HuH-7 (cell line): ENCODE measurements at regions not wholly inside any gene's neighbourhood (a gene's known extent, or its start where the extent isn't known, plus 50 kb on each side); places are given as distances from the start of the nearest gene placed in this dataset.
"Not testable (repeated sequence)": the region's sequence is repeated elsewhere in the genome, so short reads cannot be mapped to it uniquely, and the experiment has no call there.

Experiments
- DNase-seq: peaks from one replicate; pipeline ENCODE4 v3.0.0; 2011; ENCODE audit warnings: low spot score

GRCh38 chr13:85601526-85601925 is 197.7 kb downstream of the SLITRK6 start:
- DNase-seq, result no peak

DNA sequence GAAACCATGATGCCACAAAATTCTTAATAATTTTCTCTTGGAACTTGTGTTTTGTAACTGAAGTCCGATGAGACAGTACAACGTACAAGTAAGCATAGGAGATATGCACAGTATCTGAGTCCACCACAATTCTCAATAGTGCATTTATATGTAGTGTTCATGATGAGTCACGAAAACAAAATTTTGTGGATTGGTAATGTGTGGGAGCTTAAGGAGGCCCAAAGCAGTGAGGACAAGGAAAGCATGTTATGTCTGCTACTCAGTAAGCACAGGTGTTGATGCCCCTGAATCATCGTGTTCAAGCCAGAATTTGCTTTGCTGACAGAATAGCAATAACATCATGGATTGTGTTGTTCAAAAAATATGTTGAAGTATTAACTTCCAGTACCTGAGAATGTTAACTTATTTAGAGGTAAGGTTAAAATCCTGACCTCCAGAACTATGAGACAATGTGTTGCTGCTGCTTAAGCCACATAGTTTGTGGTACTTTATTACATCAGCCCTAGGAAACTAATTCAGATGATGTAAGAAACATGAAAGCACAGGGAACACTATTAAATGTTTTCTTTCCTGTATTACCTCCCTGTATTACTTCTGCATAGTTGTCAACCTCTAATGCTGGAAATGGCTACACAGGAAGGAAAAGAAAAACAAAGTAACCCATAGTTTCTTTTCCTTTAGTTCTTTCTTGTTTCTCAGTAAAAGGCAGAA is 201.3 kb downstream of the SLITRK6 start:
- no peak for DNase-seq

- no peak for DNase-seq
These were observed 207.0 kb downstream of the SLITRK6 start for GRCh38 chr13:85592211-85592610.

DNA sequence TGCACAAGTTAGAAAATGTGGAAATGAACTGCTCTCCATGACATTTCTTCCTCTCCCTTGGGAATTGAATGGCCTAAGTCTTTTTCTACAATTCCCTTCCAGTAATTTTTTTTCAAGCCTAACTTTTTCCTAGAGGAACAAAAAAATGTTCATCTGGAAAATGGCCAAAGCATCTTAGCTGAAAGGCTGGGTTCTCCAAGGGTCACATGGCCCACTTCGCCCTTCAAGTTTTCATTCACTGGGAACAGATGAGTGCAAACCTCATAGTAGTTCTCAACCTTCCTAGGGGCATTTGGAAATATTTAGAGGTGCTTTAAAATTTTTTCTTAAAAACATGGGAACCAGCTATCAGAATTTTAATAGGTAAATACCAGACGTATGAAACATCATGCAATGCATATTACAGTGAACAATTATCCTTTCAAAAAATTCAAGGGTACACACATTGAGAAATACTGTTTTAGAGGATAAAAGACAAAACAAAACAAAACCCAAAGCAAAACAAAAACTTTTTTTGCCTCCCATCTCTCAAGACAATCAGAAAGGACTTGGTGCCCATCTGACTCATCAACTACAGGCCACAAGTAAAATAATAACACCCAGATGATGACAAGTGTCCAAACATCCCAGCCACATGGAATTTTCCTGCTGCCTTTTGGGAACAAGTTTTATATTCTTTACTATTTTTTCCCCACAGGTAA is 208.8 kb downstream of the SLITRK6 start:
- DNase-seq, result no peak

DNA sequence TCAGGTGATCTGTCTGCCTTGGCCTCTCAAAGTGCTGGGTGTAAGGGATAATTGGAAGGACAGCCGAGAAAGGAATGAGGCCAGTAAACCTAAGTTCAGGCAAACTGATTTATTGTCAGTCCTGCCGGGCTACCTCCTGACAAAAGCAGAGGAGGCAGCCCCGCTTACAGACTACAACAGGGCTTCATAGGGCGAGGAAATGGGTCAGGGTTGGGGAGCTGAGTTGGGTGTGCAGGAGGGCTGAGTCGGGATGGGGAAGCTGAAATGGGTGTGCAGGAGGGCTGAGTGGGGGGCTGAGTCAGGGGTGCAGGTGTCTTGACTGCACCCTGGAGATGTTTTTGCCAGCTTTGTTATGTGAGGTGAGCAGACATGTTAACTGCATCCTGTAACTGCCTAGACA is 210.2 kb downstream of the SLITRK6 start:
- no peak for DNase-seq

DNA sequence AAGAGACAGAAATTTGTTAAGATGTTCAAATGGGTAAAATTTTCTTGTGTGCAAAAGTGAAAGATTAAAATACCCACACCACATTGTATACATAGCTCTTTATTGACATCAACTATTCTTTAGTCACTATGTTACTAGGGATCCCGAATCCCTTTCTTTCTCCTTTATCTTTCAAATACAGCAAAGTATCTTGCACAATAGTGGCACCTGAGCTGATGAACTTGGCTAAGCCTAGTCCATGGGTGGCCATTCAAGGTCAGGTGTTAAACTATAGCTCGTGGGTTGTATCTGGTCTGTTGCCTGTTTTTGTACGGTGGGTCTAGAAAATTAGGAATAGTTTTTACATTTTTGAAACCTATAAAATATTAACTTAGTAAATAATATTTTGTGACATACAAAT is 210.9 kb downstream of the SLITRK6 start:
- DNase-seq, result no peak

DNA sequence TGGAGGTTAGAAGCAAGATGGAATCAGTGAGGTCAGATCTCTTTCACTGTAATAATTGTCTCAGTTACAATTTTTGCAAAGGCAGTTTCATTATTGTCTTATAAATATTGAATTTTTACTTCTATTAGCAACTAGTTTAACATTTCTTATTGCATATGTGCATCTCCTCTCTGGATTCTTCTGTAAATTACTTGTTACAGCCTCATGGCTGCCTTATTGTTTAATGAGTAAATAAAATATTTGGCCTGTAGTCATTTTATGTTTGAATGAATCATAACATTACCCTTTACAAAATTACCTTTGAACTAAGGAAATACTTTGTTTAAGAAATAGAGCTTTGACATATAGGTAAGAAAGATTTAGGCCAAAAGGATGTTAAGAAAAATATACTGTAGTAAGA is 212.4 kb downstream of the SLITRK6 start:
- DNase-seq, result no peak

GRCh38 chr13:85586422-85586831 is 212.8 kb downstream of the SLITRK6 start:
- DNase-seq, result no peak

DNA sequence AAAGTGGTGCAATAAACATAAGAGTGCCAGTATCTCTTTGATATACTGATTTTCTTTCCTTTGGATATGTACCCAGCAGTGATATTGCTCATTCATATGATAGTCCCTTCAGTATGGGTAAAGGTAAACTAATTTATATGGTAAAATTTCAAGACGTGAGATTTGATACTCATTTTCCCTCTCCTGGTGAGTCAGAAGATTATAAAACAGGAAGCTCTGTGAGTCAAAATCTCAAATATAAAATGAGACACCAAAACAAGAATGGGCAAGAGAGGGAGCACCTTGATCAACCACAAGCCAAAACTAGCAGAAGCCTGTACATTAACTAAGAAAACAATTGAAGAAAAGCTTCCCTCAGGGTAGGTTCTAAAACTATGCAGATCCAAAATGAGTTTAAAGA is 216.3 kb downstream of the SLITRK6 start:
- no peak for DNase-seq

GRCh38 chr13:85575110-85575509 is 224.1 kb downstream of the SLITRK6 start:
- DNase-seq, result no peak

DNA sequence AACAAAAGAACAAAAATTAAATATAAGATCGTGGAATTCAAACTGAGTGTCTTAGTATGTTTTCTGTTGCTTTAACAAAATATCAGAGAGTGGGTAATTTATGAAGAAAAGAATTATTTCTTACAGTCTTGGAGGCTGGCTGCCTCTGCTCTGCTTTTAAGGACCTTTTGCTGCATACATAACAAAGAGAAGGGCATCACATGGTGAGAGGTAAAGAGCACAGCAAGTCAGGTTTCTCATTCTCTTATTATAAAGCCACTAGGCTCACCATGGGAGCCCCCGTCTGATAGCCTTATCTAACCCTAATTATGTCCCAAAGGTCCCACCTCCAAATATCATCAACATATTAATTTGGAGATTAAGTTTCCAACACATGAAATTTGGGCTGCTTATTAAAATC is 231.3 kb downstream of the SLITRK6 start:
- DNase-seq, result no peak

- no peak for DNase-seq
These were observed 233.6 kb downstream of the SLITRK6 start for GRCh38 chr13:85565652-85566051.

GRCh38 chr13:85564598-85564997 is 234.6 kb downstream of the SLITRK6 start:
- DNase-seq, result no peak

- DNase-seq, result no peak
These were observed 236.9 kb downstream of the SLITRK6 start for GRCh38 chr13:85562282-85562681.

DNA sequence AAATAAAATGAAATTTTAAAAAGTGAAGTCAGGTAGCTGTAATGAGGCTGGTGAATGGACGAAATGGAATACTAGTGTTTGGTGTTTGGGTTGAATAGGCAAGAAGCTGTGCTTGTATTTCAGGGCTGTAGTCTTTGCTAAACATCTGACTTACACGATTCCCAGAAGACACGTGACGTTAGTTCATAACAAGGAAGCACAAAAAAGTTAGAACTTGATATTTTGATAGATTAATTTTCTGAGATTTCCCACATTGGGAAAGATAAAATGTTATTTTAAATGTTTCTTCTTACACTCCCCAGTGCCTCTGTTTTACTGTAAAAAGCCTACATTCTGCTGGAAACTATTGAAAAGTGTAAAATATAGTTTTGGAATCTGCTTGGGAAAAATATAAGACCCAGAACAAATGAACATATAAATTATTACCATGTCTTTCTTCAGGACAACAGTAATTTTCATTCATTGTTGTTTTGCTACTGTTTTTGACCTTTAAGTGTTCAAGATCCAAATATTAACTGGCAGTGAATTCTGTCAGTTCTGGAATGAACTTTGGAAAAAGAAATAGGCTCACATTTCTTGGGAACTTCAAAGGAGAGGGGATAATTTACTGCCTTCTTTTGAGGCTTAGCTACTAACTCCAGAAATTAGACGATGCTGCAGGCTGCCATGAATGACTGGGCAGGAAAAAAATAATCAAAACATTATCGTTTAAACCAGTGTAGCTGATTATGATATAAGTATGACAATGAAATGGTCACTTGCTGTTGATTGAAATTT is 241.3 kb downstream of the SLITRK6 start:
- DNase-seq, result no peak

DNA sequence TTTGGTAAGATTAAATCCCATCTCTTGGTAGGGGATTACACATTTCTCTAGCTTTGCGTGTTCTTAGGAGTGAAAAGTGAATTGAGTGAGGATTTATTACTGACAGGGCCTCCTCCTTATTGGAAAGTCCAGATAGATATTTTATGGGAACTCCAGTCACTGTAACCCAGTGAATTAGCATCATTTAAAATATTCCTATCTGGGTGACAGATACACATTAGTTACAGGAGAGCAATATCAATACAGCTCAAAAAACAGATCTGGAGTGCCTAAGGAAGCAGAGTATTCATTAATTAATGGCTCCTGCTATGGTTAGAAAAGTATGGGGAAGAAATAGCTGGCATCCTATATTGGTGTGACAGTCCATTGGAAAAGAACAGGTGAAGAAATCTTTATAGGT is 248.2 kb downstream of the SLITRK6 start:
- no peak for DNase-seq

DNA sequence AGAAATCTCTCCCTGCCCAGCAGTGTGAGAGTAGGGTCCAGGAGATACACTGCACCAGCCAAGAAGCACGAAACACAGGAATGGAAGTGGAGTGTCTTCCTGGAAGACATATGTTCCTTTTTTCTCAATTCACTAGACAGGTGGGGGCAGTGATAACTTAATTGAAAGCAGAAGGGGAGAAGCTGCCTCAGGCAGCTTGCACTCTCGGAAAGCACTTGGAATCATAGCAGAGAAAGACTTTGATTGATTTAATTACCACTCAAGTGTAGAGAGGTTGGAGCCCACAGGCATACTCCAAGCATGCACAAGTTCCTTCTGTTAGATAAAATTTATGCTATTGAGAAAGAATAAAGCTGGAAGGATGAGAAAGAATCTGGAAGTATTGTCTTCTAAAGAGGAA is 249.4 kb downstream of the SLITRK6 start:
- DNase-seq, result no peak

GRCh38 chr13:85548845-85549244 is 250.4 kb downstream of the SLITRK6 start:
- DNase-seq, result not testable (repeated sequence)

- DNase-seq, result no peak
These were observed 253.4 kb downstream of the SLITRK6 start for GRCh38 chr13:85545771-85546170.

DNA sequence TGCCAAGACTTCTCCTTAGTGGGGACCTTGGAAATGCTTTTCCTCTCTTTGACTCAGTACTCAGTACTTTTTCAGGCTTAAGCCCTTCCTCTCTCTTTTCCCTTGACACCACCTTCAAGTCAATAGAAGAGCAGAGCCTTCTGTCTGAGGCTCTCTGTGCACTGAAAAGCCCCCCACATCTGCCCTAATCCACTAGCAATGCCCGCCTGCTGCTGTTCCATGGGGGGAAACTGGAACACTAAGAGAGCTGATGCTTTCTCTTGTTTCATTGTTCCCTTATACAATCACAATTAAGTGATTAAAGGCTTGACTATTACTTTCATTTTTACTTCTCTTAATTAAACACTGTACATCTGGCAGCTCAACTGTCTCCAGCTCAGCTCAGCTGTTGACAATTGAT is 254.5 kb downstream of the SLITRK6 start:
- DNase-seq, result no peak

GRCh38 chr13:85543144-85543543 is 256.1 kb downstream of the SLITRK6 start:
- DNase-seq, result no peak

- no peak for DNase-seq
These were observed 257.7 kb downstream of the SLITRK6 start for GRCh38 chr13:85541476-85541875.

- no peak for DNase-seq
These were observed 260.3 kb downstream of the SLITRK6 start for GRCh38 chr13:85538957-85539356.
